ENCODE measurements at regions not wholly inside any gene's neighbourhood (a gene's known extent, or its start where the extent isn't known, plus 50 kb on each side); places are given as distances from the start of the nearest gene placed in this dataset.
"Not testable (repeated sequence)": the region's sequence is repeated elsewhere in the genome, so short reads cannot be mapped to it uniquely, and the experiment has no call there.

GRCh38 chr9:30995956-30996738 is 1388.3 kb upstream of the ACO1 start:
- intact Hi-C loops (cut with DNase I), result no loop called here
- no peak for DNase-seq (ENCODE audit: missing footprints)

GRCh38 chr9:30996761-30997160 is 1387.7 kb upstream of the ACO1 start:
- no peak for ATAC-seq
- intact Hi-C loops (cut with DNase I), result no loop called here
- DNase-seq (ENCODE audit: missing footprints), result no peak

More at GRCh38 chr9:30995956-30996738, 1388.3 kb upstream of the ACO1 start:
- no peak for ATAC-seq

DNA sequence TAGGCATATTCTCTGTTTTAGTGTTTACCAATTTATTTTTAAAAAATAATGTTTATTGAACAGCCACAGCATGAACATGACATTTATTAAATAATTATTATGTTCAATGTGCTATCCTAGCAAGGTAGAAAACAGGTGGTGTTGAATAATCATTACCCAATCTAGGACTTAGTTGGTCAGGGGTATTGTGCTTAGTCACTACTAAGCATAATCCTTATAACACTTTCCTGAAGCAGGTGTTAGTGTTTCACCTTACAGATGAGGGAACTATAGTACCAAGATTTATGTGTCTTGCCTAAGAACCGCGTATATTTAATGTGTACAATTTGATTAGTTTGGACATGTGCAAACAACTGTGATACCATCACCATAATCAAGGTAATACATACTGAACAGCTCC is 1387.2 kb upstream of the ACO1 start:
- ATAC-seq, result no peak
- no peak for DNase-seq (ENCODE audit: missing footprints)
- intact Hi-C loops (cut with DNase I), result no loop called here

GRCh38 chr9:31005086-31005665 is 1379.3 kb upstream of the ACO1 start:
- DNase-seq (ENCODE audit: missing footprints) (no peak), ATAC-seq (no peak)
- intact Hi-C loops (cut with DNase I), result no loop called here

- DNase-seq (ENCODE audit: missing footprints) (no peak), ATAC-seq (no peak)
- intact Hi-C loops (cut with DNase I), result no loop called here
Observed at GRCh38 chr9:31013371-31013770, 1371.1 kb upstream of the ACO1 start.

DNA sequence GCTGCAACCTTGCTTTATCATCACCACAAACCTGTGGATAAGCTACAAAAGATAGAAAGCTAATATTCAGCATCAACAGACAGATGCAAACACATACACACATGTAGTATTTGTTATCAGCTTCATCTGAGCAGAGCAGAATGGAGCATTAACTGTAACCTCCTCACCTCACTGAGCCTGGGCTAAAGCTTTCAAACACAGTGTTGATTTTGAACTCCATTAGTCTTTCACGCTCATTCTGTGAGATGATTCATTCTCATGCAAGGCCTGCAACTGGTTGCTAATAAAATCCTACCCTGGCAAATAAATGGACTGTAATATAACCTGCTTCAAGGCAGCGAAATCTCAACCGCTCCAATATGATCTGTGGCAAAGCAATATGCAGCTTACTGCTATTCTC is 1360.6 kb upstream of the ACO1 start:
- DNase-seq (ENCODE audit: missing footprints), result no peak
- ATAC-seq, result no peak
- intact Hi-C loops (cut with DNase I), result no loop called here

- DNase-seq (ENCODE audit: missing footprints) (no peak), ATAC-seq (no peak)
- intact Hi-C loops (cut with DNase I), result no loop called here
Observed at GRCh38 chr9:31027678-31028077, 1356.8 kb upstream of the ACO1 start.

- intact Hi-C loops (cut with DNase I), result no loop called here
- ATAC-seq (no peak), DNase-seq (ENCODE audit: missing footprints) (no peak)
Observed at GRCh38 chr9:31028137-31028536, 1356.3 kb upstream of the ACO1 start.

DNA sequence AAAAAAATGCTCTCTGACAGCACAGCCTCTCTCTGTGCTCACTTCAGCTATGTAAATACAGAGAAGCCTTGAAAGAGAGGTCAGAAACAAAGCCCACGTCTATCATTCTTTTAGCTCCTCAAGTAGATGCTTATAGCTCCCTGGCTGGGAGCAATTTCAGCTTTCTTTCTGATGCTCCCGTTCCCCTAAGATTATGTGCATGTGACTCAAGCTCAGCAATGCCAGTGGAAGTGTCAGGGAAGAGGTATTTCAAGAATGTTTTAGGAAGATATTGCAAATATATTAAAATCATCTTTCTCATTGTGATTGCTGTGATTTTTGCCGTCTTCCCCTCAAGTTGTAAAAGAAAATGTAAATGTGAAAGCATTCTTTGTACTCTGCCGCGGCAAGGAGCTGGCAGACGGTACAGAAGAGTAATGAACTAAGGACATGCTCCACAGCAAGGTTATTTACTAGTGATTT is 1353.7 kb upstream of the ACO1 start:
- intact Hi-C loops (cut with DNase I), result no loop called here
- DNase-seq (ENCODE audit: missing footprints) (no peak), ATAC-seq (no peak)

GRCh38 chr9:31032206-31032605 is 1352.2 kb upstream of the ACO1 start:
- DNase-seq (ENCODE audit: missing footprints) (no peak), ATAC-seq (no peak)
- intact Hi-C loops (cut with DNase I), result no loop called here

GRCh38 chr9:31034311-31034710 is 1350.1 kb upstream of the ACO1 start:
- intact Hi-C loops (cut with DNase I), result no loop called here
- ATAC-seq (no peak), DNase-seq (ENCODE audit: missing footprints) (no peak)

DNA sequence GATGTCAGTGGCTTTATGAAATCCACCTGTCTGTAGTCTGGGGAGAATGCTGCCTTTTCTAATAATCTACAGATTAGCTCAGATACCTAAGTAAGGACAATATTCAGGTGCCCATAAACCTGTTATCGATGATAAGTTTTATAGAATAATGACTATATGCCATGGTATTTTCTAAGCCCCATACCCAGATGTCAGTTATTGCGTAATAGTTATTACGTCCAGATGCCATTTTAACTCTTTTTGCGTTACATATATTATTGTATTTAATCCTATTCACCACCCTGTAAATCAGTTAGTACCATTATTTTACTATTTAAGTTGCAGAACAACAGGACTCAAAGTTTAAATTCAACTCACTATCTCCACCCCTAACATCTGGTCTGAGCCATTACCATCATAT is 1343.9 kb upstream of the ACO1 start:
- ATAC-seq (no peak), DNase-seq (ENCODE audit: missing footprints) (no peak)
- intact Hi-C loops (cut with DNase I), result no loop called here

GRCh38 chr9:31045810-31046209 is 1338.6 kb upstream of the ACO1 start:
- ATAC-seq (no peak), DNase-seq (ENCODE audit: missing footprints) (no peak)
- intact Hi-C loops (cut with DNase I), result no loop called here

GRCh38 chr9:31061592-31061991 is 1322.9 kb upstream of the ACO1 start:
- DNase-seq (ENCODE audit: missing footprints); intact Hi-C loops (cut with DNase I); ATAC-seq: not testable (repeated sequence)

- intact Hi-C loops (cut with DNase I), result no loop called here
- DNase-seq (ENCODE audit: missing footprints) (no peak), ATAC-seq (no peak)
Observed at GRCh38 chr9:31065691-31066090, 1318.8 kb upstream of the ACO1 start.

DNA sequence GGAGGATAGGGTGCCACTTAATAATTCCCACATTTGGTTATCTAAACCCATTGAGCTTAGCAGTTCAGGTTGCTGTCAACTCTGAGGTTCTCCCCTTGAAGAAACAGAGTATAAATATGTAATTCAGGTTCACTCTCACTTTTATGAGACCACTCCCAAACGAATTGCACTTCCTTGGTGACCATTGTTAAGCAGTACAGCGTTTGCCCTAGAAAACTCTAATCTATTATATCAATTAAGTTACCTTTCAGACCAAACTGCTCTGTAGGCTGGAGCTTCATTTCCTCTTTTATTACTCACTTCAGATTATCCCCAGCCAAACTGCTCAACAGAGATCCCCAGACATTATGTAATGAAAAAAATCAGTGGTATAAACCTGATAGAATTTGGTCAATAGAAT is 1317.0 kb upstream of the ACO1 start:
- ATAC-seq, result no peak
- intact Hi-C loops (cut with DNase I), result no loop called here
- no peak for DNase-seq (ENCODE audit: missing footprints)

DNA sequence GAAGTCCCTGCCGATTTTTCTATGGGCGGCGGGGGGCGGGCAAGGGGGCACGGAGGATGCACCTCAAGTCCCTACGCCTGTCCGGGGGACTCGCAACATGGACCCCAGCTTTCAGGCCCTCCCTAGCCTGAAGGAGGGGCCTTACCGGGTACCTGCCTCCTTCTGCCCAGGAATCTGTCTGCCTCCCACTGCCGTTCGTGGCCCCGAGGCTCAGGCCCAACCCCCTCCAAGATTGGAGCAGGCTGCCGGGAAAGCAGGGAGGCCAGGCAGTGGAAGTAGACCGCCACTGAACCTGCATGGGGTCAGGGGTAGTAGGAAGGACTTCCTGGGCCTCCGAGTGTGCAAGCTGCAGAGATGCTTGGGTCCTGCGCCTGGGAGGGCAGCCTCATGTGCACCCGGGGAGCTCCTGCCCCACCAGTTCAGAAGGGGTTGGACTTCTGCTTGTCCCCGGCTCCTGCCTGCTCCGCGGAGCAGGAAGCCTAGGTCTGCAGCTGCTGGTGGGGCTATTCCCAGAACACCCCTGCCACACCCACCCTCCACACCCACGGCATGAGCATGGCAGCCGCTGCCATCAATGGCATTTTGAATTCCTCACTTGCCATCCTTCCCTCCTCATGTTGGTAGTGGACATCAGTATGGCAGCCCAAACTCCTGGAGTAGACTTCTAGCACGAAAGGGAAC is 1312.7 kb upstream of the ACO1 start:
- DNase-seq (ENCODE audit: missing footprints) (peak; percentile 27), ATAC-seq (no peak)
- intact Hi-C loops (cut with DNase I), result no loop called here

DNA sequence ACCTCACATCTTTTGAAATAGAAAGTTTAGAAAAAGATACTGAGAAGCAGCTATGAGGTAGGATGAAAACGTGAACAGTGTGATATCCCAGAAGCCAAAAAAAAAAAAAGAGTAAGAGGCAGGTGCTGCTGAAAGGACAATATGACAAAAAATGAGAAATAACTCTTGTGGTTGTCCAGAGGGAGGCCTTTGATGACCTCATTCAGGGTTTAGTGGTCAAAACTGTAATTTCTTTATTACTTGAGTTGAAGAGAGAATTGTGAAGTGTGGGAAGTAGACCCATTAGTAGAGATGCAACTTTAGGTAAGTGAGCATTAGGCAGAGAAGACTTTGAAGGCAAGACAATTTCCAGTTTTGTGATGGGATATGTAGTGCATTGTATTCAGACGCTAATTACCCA is 1306.3 kb upstream of the ACO1 start:
- intact Hi-C loops (cut with DNase I), result no loop called here
- no peak for DNase-seq (ENCODE audit: missing footprints)
- no peak for ATAC-seq

DNA sequence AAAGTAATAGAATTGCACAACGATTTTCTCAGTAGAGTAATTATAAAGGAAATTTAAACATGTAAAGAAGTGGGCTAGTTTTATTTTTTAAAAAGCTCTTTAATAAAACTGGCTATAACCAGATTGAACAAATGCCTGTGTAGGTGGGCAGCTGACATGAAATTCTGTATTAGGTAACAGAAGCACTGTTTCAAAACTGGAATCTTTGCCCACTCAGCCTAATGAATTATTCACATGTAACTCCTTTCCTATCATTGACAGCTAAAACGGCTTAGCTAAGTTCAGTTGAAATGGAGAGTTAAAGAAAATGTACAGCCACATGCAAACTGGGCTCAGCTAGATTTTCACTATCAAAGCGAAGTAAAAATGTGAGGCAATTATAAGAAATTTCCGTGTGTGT is 1300.1 kb upstream of the ACO1 start:
- no peak for DNase-seq (ENCODE audit: missing footprints)
- ATAC-seq, result no peak
- intact Hi-C loops (cut with DNase I), result no loop called here

GRCh38 chr9:31089549-31090221 is 1294.8 kb upstream of the ACO1 start:
- DNase-seq (ENCODE audit: missing footprints) (no peak), ATAC-seq (no peak)
- intact Hi-C loops (cut with DNase I), result no loop called here

Data from Right ventricle myocardium inferior (tissue), 1 donor.